ENCODE measurements at regions not wholly inside any gene's neighbourhood (a gene's known extent, or its start where the extent isn't known, plus 50 kb on each side); places are given as distances from the start of the nearest gene placed in this dataset.
A peak's percentile ranks its signal among the peaks of the same experiment; 100 is the strongest.
"Not testable (repeated sequence)": the region's sequence is repeated elsewhere in the genome, so short reads cannot be mapped to it uniquely, and the experiment has no call there.

DNA sequence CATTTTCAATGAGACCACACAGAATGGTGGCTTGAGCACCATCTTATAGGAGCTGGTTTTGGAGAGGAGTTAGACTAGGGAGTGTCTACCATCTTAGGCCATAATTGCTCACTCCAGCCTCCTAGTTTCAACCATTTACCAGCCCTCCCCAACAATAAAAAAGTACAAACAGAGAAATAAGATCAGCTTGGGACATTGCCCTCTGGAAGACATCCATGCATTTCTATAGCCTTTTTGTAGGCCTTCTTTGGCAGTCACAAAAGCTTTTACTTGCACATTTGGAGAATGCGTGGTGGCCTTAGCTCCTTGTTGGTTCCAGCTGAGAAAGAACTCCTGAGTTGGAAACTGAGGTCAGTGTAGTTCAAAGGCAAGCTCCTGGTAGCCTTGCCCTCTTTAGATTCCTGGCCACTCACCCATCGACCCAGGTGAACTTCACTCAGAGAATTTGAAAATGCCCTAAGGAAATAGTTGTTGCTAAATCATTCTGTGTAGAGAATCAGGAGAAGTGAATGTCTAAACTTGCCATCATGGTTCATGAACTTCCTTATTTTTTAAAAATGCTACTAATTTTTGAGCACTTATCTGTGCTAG is 301.7 kb upstream of the PROX1 start:
- ATAC-seq (no peak), DNase-seq (no peak)
- intact Hi-C loops (cut with micrococcal nuclease), result no loop called here

DNA sequence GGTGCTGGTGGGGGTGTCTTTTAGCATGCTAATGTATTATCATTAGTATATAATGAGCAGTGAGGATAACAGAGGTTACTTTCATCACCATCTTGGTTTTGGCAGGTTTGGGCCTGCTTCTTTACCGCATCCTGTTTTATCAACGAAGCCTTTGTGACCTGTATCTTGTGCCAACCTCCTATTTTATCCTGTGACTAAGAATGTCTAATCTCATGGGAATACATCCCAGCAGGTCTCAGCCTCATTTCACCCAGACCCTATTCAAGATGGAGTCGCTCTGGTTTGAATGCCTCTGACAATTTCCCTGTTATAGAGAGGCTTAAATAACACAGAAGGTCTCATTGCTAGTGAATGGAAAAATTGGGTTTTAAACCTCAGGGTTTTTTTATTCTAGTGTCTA is 300.8 kb upstream of the PROX1 start:
- ATAC-seq (no peak), DNase-seq (no peak)
- intact Hi-C loops (cut with micrococcal nuclease), result no loop called here

GRCh38 chr1:213687832-213688231 is 299.9 kb upstream of the PROX1 start:
- intact Hi-C loops (cut with micrococcal nuclease), result no loop called here
- ATAC-seq (no peak), DNase-seq (no peak)

- ATAC-seq (no peak), DNase-seq (no peak)
- intact Hi-C loops (cut with micrococcal nuclease), result no loop called here
Measured at GRCh38 chr1:213688655-213689054, 299.1 kb upstream of the PROX1 start.

- ATAC-seq, result no peak
- no peak for DNase-seq
- intact Hi-C loops (cut with micrococcal nuclease), result no loop called here
Measured at GRCh38 chr1:213689260-213689659, 298.5 kb upstream of the PROX1 start.

GRCh38 chr1:213690341-213690917 is 297.3 kb upstream of the PROX1 start:
- DNase-seq, result no peak
- intact Hi-C loops (cut with micrococcal nuclease), result no loop called here
- no peak for ATAC-seq

DNA sequence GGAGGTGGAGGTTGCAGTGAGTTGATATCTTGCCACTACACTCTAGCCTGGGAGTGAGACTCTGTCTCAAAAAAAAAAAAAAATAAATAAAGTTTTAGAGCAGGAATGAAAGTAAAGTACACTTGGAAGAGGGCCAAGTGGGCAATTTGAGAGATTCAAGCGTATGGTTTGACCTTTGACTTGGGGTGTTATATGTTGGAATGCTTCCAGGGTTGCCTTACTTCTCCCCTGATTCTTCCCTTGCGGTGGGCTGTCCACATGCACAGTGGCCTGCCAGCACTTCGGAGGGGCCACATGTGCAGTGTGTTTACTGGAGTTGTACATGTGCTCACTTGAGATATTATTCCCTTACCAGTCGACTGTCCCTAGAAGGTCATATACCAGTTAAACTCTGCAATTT is 295.5 kb upstream of the PROX1 start:
- intact Hi-C loops (cut with micrococcal nuclease), result no loop called here
- no peak for DNase-seq
- ATAC-seq, result no peak

- ATAC-seq (no peak), DNase-seq (no peak)
- intact Hi-C loops (cut with micrococcal nuclease), result no loop called here
Measured at GRCh38 chr1:213693864-213694263, 293.9 kb upstream of the PROX1 start.

- intact Hi-C loops (cut with micrococcal nuclease), result no loop called here
- ATAC-seq, result no peak
- DNase-seq, result no peak
Measured at GRCh38 chr1:213697192-213697802, 290.5 kb upstream of the PROX1 start.

- intact Hi-C loops (cut with micrococcal nuclease), result no loop called here
- no peak for ATAC-seq
Measured at GRCh38 chr1:213698092-213698702, 289.6 kb upstream of the PROX1 start.

DNA sequence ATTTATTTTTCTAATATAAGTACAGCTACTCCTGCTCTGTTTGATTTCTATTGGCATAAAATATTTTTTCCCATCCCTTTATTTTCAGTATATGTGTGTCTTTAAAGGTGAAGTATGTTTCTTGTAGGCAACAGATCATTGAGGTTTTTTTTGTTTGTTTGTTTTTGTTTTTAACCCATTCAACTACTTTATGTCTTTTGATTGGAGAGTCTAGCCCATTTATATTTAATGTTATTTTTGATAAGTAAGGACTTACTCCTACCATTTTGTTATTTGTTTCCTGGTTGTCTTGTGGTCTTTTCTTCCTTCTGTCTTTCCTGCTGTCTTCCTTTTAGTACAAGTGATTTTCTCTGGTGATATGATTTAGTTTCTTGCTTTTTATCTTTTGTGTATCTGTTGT is 285.1 kb upstream of the PROX1 start:
- DNase-seq (no peak), ATAC-seq (no peak)
- intact Hi-C loops (cut with micrococcal nuclease), result no loop called here

More at GRCh38 chr1:213698092-213698702, 289.6 kb upstream of the PROX1 start:
- DNase-seq, result no peak

GRCh38 chr1:213704941-213705340 is 282.8 kb upstream of the PROX1 start:
- no peak for DNase-seq
- no peak for ATAC-seq
- intact Hi-C loops (cut with micrococcal nuclease), result no loop called here

DNA sequence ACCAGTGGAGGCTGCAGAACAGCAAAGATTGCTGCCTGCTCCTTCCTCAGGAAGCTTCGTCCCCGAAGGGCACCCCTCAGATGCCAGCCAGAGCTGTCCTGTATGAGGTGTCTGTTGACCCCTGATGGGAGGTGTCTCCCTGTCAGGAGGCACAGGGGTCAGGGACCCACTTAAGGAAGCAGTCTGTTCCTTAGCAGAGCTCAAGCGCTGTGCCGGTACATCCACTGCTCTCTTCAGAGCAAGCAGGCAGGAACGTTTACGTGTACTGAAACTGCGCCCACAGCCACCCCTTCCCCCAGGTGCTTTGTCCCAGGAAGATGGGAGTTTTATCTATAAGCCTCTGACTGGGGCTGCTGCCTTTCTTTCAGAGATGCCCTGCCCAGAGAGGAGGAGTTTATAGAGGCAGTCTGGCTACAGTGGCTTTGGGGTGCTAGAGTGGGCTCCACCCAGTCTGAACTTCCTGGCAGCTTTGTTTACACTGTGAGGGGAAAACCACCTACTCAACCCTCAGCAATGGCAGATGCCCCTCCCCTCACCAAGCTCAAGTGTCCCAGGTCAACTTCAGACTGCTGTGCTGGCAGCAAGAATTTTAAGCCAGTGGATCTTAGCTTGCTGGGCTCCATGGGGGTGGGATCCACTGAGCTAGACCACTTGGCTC is 275.8 kb upstream of the PROX1 start:
- intact Hi-C loops (cut with micrococcal nuclease); ATAC-seq; DNase-seq: not testable (repeated sequence)

DNA sequence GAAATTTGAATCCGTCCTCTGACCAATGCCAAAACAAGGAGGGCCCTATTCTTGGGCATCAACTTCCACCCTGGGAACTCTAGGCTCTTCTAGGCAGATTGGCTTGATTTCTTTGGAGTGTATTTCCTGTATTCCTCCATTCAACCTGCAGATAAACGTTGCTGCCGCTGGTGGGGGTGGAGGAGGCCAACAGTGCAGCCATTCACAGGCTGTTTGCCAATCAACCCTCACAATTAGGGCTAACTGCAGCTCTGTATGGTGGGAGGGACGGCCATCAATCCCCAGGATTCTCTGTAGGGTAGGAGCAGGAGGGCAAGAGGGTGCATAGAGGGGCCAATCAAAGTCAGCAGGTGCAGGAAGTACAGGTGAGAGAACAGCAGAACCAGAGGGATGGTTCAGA is 273.1 kb upstream of the PROX1 start:
- ATAC-seq (no peak), DNase-seq (no peak)
- intact Hi-C loops (cut with micrococcal nuclease), result no loop called here

- DNase-seq (no peak), ATAC-seq (no peak)
- intact Hi-C loops (cut with micrococcal nuclease), result no loop called here
Measured at GRCh38 chr1:213715182-213715581, 272.6 kb upstream of the PROX1 start.

- DNase-seq (no peak), ATAC-seq (no peak)
- intact Hi-C loops (cut with micrococcal nuclease), result no loop called here
Measured at GRCh38 chr1:213719462-213719861, 268.3 kb upstream of the PROX1 start.

- ATAC-seq (no peak), DNase-seq (no peak)
- intact Hi-C loops (cut with micrococcal nuclease), result no loop called here
Measured at GRCh38 chr1:213720032-213720431, 267.7 kb upstream of the PROX1 start.

GRCh38 chr1:213723187-213723586 is 264.6 kb upstream of the PROX1 start:
- ATAC-seq (no peak), DNase-seq (no peak)
- intact Hi-C loops (cut with micrococcal nuclease), result no loop called here

DNA sequence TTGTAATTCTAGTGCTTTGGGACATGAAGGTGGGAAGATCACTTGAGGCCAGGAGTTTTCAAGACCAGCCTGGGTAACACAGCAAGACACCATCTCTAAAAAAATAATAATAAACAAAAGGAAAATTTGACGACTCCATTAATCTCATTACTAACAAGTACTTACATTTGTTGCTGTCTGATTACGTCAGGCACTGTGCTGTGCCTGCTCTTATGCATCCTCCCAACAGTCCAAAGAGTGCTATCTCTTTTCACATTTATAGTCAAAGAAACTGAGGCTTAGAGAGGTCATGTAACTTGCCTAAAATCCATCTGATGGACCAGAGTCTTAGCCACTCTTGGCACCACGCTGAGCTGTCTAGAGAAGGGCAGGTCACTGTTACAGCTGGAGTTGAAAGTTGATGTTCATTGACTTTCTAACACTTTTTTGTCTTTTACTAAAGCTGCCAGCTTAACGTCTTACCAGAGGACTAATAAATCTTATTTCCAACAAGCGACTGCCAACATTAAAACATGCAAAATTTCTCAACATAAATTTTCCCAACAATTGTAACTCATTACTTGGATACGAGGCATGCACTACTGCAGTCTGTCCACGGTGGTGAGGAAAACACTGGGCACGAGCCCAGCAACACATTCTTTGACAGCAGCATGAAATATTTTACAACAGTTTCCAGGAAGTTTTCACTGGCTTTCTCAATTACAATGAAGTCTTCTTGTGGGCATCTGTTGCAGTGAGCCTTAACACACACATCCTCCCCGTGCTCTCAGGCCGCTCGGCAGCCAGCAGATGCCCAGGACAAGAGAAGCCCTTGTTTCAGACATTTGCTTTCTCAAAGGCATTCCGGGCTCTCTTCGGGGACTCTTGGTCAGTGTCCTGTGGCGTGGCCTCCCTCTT is 262.9 kb upstream of the PROX1 start:
- DNase-seq (peak; percentile 37), ATAC-seq (peak; percentile 68)
- intact Hi-C loops (cut with micrococcal nuclease), result no loop called here

Measured in left ventricle myocardium superior (tissue), 1 donor.